GM10266 (cell line): ENCODE measurements at regions not wholly inside any gene's neighbourhood (a gene's known extent, or its start where the extent isn't known, plus 50 kb on each side); places are given as distances from the start of the nearest gene placed in this dataset.

Experiments used
- DNase-seq: peaks from one replicate; pipeline ENCODE4 v3.0.0; 2012; ENCODE audit errors: extremely low spot score
- TF ChIP-seq, protein P1 (sequence below): IDR thresholded peaks from 2 replicates; pipeline ENCODE4 v1.5.1; 2012; ENCODE audit warnings: mild to moderate bottlenecking, low read depth; ENCODE audit not compliant: control insufficient read depth, insufficient read depth; ENCODE audit errors: missing control alignments

GRCh38 chr4:151865744-151866591, 105.2 kb upstream of the GATB start:
- TF ChIP-seq, protein P1, sequence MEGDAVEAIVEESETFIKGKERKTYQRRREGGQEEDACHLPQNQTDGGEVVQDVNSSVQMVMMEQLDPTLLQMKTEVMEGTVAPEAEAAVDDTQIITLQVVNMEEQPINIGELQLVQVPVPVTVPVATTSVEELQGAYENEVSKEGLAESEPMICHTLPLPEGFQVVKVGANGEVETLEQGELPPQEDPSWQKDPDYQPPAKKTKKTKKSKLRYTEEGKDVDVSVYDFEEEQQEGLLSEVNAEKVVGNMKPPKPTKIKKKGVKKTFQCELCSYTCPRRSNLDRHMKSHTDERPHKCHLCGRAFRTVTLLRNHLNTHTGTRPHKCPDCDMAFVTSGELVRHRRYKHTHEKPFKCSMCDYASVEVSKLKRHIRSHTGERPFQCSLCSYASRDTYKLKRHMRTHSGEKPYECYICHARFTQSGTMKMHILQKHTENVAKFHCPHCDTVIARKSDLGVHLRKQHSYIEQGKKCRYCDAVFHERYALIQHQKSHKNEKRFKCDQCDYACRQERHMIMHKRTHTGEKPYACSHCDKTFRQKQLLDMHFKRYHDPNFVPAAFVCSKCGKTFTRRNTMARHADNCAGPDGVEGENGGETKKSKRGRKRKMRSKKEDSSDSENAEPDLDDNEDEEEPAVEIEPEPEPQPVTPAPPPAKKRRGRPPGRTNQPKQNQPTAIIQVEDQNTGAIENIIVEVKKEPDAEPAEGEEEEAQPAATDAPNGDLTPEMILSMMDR: no peak
- no peak for DNase-seq

- DNase-seq: no peak
- TF ChIP-seq, protein P1: no peak
These were observed 104.5 kb upstream of the GATB start for GRCh38 chr4:151865312-151865711.

- DNase-seq: no peak
- TF ChIP-seq, protein P1: no peak
These were observed 103.3 kb upstream of the GATB start for GRCh38 chr4:151864068-151864467.

DNA sequence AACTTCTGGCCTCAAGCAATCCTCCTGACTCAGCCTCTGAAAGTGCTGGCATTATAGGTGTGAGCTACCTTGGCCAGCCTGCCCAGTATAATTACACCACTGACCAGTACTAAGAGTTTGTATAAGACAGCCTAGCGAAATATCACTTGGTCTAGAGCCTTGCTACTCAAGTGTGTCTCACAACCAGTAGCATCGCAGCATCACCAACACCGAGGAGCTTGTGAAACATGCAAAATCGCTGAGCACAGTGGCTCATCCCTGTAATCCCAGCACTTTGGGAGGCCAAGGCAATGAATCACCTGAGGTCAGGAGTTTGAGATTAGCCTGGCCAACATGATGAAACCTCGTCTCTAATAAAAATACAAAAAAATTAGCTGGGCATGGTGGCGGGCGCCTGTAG, 102.0 kb upstream of the GATB start:
- DNase-seq: no peak

DNA sequence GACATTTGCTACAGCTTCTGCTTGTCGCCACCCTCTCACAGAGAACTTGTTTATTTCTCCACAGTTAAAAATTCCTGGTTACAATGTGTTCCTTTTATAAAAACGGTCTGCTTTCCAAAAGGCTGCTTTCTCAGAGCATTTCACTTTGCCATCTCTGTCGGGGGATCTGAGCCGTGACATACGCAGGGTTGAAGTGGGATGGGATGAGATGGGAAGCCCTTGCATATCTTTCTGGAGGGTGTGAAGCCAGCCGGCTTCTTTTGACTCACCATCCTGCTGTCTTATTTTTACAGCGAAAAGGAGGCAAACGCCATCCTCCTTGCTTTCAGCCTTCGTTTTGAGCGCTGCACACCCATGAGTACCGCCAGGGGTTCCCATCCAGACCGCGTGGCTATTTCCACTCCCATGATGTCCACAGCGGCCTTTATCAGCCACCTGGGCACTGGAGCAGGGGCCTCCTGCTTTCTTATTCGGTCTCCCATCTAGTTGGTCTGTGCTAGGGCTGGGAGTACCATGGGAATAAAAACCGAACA, 99.8 kb upstream of the GATB start:
- TF ChIP-seq, protein P1: no peak
- DNase-seq: no peak

More for the DNA sequence above, 102.0 kb upstream of the GATB start:
- TF ChIP-seq, protein P1: no peak

DNA sequence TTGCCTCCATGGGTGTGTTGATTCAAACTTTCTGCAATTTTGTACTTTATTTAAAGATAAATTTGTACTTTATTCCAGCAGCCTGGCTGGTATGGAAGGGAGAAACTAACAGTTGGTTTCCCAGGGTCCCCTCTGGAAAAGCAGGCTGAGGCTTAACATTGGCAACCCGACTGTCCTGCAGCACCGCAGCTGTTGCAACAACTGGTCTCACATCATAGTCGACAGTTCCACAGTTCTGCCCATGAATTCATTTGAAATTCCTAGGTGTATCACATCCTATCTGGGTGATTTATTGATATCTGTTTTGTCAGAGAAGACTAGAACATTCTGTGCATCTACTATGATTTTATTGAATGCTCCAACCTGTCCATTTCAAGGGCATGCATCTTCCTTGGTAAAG, 98.8 kb upstream of the GATB start:
- TF ChIP-seq, protein P1: no peak

GRCh38 chr4:151858356-151858755, 97.5 kb upstream of the GATB start:
- TF ChIP-seq, protein P1: no peak
- no peak for DNase-seq

More for the DNA sequence above, 98.8 kb upstream of the GATB start:
- no peak for DNase-seq
